ENCODE measurements at regions not wholly inside any gene's neighbourhood (a gene's known extent, or its start where the extent isn't known, plus 50 kb on each side); places are given as distances from the start of the nearest gene placed in this dataset.

DNA sequence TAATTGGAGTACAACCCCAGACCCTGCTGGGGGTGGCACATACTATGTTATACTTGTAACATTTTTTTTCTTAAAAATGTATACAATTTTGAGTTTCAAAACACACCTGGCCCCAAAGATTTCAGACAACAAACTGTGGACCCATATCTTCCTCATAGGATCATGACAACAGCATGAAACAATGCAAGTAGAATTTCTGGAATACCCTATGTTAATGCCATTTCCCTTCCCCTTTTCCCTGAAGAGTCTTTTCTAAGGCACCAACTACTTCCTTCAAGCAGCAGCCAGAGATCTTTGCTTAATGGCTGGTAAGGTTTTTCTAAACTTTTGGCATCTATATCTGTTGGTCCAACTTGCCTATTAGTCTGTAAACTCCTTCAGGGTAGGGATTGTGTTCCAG lies 99.9 kb upstream of the SERBP1 start (continued):
- TF ChIP-seq ZNF157 (tag by site-specific recombination; IDR thresholded peaks at IDR 0.05) = no peak
- TF ChIP-seq ZNF155 (tag by site-specific recombination; IDR thresholded peaks at IDR 0.05) = no peak

DNA sequence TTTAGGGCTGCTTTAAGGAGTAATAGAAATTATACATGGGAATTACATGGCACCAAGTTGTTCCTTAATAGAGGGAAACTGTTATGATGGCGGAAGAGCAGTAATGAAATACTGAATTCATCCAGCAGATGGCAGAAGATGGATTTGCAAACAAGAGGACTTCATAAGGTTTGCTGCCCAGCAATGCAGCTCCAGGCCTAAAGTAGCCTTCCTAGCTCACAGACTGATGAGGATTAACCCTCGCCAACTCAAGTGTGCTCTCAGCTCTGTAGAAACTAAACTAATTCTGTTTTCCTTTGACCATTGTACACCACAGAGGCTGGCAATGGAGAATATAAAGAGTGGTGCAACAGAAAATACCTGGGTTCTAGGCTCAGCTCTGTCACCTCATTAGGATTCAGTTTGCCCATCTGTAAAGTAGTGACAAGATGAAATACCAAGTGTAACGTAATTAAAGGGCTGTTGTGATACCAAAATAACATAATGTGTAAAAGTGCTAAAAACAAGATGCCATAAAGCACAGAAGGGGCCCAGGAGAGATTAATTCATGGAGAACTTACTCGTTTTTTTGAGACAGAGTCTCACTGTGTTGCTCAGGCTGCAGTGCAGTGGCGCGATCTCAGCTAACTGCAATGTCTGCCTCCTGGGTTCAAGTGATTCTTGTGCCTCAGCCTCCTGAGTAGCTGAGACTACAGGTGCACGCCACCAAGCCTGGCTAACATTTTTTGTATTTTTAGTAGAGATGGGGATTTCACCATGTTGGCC lies 102.4 kb upstream of the SERBP1 start:
- ChIA-PET POLR2A (interaction anchor here (0.6 kb wide), 1 partner anchor 152 kb away, joined by 3 read pairs; the partner anchor contains the start of gene GADD45A), CTCF (interaction anchor here (0.6 to 8.6 kb wide), 29 partner anchors 8 to 669 kb away, joined by 3 to 159 read pairs (median 4); no protein-coding TSS in a partner anchor)
- H3K9me3 ChIP-seq (ENCODE audit: control insufficient read depth, insufficient read depth, low read depth, low read length) = no peaks in the 10 kb centered on the region
- H3K36me3 ChIP-seq (ENCODE audit: control insufficient read depth in 2 of 2, insufficient read depth in 1 of 2, low read length in 2 of 2) = no peaks in the 10 kb centered on the region
- TF ChIP-seq ZNF654 (tag by site-specific recombination; IDR thresholded peaks at IDR 0.05; ENCODE audit: low read depth) = peak; percentile 83
- TF ChIP-seq, protein P1, sequence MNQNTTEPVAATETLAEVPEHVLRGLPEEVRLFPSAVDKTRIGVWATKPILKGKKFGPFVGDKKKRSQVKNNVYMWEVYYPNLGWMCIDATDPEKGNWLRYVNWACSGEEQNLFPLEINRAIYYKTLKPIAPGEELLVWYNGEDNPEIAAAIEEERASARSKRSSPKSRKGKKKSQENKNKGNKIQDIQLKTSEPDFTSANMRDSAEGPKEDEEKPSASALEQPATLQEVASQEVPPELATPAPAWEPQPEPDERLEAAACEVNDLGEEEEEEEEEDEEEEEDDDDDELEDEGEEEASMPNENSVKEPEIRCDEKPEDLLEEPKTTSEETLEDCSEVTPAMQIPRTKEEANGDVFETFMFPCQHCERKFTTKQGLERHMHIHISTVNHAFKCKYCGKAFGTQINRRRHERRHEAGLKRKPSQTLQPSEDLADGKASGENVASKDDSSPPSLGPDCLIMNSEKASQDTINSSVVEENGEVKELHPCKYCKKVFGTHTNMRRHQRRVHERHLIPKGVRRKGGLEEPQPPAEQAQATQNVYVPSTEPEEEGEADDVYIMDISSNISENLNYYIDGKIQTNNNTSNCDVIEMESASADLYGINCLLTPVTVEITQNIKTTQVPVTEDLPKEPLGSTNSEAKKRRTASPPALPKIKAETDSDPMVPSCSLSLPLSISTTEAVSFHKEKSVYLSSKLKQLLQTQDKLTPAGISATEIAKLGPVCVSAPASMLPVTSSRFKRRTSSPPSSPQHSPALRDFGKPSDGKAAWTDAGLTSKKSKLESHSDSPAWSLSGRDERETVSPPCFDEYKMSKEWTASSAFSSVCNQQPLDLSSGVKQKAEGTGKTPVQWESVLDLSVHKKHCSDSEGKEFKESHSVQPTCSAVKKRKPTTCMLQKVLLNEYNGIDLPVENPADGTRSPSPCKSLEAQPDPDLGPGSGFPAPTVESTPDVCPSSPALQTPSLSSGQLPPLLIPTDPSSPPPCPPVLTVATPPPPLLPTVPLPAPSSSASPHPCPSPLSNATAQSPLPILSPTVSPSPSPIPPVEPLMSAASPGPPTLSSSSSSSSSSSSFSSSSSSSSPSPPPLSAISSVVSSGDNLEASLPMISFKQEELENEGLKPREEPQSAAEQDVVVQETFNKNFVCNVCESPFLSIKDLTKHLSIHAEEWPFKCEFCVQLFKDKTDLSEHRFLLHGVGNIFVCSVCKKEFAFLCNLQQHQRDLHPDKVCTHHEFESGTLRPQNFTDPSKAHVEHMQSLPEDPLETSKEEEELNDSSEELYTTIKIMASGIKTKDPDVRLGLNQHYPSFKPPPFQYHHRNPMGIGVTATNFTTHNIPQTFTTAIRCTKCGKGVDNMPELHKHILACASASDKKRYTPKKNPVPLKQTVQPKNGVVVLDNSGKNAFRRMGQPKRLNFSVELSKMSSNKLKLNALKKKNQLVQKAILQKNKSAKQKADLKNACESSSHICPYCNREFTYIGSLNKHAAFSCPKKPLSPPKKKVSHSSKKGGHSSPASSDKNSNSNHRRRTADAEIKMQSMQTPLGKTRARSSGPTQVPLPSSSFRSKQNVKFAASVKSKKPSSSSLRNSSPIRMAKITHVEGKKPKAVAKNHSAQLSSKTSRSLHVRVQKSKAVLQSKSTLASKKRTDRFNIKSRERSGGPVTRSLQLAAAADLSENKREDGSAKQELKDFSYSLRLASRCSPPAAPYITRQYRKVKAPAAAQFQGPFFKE (tag by site-specific recombination; IDR thresholded peaks at IDR 0.05; ENCODE audit: borderline replicate concordance) = no peak
- no peak for TF ChIP-seq TRIM28 (IDR thresholded peaks at IDR 0.05; ENCODE audit: borderline replicate concordance, low read length)
- no peak for TF ChIP-seq ZEB2 (tag by site-specific recombination; IDR thresholded peaks at IDR 0.05)
- TF ChIP-seq, protein P2, sequence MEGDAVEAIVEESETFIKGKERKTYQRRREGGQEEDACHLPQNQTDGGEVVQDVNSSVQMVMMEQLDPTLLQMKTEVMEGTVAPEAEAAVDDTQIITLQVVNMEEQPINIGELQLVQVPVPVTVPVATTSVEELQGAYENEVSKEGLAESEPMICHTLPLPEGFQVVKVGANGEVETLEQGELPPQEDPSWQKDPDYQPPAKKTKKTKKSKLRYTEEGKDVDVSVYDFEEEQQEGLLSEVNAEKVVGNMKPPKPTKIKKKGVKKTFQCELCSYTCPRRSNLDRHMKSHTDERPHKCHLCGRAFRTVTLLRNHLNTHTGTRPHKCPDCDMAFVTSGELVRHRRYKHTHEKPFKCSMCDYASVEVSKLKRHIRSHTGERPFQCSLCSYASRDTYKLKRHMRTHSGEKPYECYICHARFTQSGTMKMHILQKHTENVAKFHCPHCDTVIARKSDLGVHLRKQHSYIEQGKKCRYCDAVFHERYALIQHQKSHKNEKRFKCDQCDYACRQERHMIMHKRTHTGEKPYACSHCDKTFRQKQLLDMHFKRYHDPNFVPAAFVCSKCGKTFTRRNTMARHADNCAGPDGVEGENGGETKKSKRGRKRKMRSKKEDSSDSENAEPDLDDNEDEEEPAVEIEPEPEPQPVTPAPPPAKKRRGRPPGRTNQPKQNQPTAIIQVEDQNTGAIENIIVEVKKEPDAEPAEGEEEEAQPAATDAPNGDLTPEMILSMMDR (tag by site-specific recombination; IDR thresholded peaks at IDR 0.05) = peak; percentile 40; the same call in 1 of the 2 replicates
- peak; percentile 78 for TF ChIP-seq ZNF10 (tag by site-specific recombination; IDR thresholded peaks at IDR 0.05)
- TF ChIP-seq, protein P3, sequence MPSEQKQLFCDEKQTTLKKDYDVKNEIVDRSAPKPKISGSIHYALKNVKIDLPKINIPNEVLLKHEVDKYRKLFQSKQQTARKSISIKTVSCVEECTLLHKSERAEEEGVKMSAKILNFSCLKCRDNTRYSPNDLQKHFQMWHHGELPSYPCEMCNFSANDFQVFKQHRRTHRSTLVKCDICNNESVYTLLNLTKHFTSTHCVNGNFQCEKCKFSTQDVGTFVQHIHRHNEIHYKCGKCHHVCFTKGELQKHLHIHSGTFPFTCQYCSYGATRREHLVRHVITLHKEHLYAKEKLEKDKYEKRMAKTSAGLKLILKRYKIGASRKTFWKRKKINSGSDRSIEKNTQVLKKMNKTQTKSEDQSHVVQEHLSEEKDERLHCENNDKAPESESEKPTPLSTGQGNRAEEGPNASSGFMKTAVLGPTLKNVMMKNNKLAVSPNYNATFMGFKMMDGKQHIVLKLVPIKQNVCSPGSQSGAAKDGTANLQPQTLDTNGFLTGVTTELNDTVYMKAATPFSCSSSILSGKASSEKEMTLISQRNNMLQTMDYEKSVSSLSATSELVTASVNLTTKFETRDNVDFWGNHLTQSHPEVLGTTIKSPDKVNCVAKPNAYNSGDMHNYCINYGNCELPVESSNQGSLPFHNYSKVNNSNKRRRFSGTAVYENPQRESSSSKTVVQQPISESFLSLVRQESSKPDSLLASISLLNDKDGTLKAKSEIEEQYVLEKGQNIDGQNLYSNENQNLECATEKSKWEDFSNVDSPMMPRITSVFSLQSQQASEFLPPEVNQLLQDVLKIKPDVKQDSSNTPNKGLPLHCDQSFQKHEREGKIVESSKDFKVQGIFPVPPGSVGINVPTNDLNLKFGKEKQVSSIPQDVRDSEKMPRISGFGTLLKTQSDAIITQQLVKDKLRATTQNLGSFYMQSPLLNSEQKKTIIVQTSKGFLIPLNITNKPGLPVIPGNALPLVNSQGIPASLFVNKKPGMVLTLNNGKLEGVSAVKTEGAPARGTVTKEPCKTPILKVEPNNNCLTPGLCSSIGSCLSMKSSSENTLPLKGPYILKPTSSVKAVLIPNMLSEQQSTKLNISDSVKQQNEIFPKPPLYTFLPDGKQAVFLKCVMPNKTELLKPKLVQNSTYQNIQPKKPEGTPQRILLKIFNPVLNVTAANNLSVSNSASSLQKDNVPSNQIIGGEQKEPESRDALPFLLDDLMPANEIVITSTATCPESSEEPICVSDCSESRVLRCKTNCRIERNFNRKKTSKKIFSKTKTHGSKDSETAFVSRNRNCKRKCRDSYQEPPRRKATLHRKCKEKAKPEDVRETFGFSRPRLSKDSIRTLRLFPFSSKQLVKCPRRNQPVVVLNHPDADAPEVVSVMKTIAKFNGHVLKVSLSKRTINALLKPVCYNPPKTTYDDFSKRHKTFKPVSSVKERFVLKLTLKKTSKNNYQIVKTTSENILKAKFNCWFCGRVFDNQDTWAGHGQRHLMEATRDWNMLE (tag by site-specific recombination; conservative IDR thresholded peaks at IDR 0.05; ENCODE audit: low read depth) = no peak
- TF ChIP-seq, protein P4, sequence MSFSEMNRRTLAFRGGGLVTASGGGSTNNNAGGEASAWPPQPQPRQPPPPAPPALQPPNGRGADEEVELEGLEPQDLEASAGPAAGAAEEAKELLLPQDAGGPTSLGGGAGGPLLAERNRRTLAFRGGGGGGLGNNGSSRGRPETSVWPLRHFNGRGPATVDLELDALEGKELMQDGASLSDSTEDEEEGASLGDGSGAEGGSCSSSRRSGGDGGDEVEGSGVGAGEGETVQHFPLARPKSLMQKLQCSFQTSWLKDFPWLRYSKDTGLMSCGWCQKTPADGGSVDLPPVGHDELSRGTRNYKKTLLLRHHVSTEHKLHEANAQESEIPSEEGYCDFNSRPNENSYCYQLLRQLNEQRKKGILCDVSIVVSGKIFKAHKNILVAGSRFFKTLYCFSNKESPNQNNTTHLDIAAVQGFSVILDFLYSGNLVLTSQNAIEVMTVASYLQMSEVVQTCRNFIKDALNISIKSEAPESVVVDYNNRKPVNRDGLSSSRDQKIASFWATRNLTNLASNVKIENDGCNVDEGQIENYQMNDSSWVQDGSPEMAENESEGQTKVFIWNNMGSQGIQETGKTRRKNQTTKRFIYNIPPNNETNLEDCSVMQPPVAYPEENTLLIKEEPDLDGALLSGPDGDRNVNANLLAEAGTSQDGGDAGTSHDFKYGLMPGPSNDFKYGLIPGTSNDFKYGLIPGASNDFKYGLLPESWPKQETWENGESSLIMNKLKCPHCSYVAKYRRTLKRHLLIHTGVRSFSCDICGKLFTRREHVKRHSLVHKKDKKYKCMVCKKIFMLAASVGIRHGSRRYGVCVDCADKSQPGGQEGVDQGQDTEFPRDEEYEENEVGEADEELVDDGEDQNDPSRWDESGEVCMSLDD (tag by site-specific recombination; IDR thresholded peaks at IDR 0.05) = no peak
- TF ChIP-seq REPIN1 (tag by site-specific recombination; IDR thresholded peaks at IDR 0.05; ENCODE audit: low read depth) = no peak
- TF ChIP-seq ZNF138 (tag by site-specific recombination; IDR thresholded peaks at IDR 0.05; ENCODE audit: borderline replicate concordance) = no peak
- TF ChIP-seq ZBTB17 (tag by site-specific recombination; IDR thresholded peaks at IDR 0.05) = no peak
- 0 out of 2 replicates have a peak, but pooled peaks have one; percentile 52 for TF ChIP-seq ZNF660 (tag by site-specific recombination; IDR thresholded peaks at IDR 0.05)
- no peak for TF ChIP-seq ZNF501 (tag by site-specific recombination; IDR thresholded peaks at IDR 0.05)
- H3K4me1 ChIP-seq (ENCODE audit: control insufficient read depth, insufficient read depth, low read length) = no peaks in the 10 kb centered on the region
- H3K27ac ChIP-seq (ENCODE audit: extremely low read depth, low read depth, low read length) = no peak overlapping the region
- no peak overlapping the region for H3K4me3 ChIP-seq (ENCODE audit: low read depth, low read length)

Data from HEK293 (cell line).